GM21526 (cell line): ENCODE measurements at regions not wholly inside any gene's neighbourhood (a gene's known extent, or its start where the extent isn't known, plus 50 kb on each side); places are given as distances from the start of the nearest gene placed in this dataset.

Experiments used
- ATAC-seq: cut with Tn5 transposase; IDR thresholded peaks from one replicate; pipeline ENCODE4 v1.9.1; 2021; ENCODE audit warnings: moderate library complexity; ENCODE audit not compliant: unreplicated experiment, low FRiP score

- no peak for ATAC-seq
These were observed 50.0 kb upstream of the BET1 start for GRCh38 chr7:94054130-94054529.

GRCh38 chr7:94055963-94056362, 51.8 kb upstream of the BET1 start:
- ATAC-seq, result no peak

- ATAC-seq, result no peak
These were observed 52.6 kb upstream of the BET1 start for GRCh38 chr7:94056796-94057207.

GRCh38 chr7:94057955-94058354, 53.8 kb upstream of the BET1 start:
- ATAC-seq, result no peak

- ATAC-seq, result peak; percentile 56
These were observed 55.6 kb upstream of the BET1 start for GRCh38 chr7:94059746-94060145.

GRCh38 chr7:94060752-94061151, 56.6 kb upstream of the BET1 start:
- peak; percentile 49 for ATAC-seq

GRCh38 chr7:94061326-94061725, 57.2 kb upstream of the BET1 start:
- no peak for ATAC-seq

GRCh38 chr7:94062372-94062771, 58.2 kb upstream of the BET1 start:
- ATAC-seq, result no peak

GRCh38 chr7:94064541-94065191, 60.5 kb upstream of the BET1 start:
- ATAC-seq, result no peak

- no peak for ATAC-seq
These were observed 62.9 kb upstream of the BET1 start for GRCh38 chr7:94067047-94067446.

- ATAC-seq, result no peak
These were observed 63.4 kb upstream of the BET1 start for GRCh38 chr7:94067506-94067905.

GRCh38 chr7:94069162-94069739, 65.1 kb upstream of the BET1 start:
- no peak for ATAC-seq

GRCh38 chr7:94080551-94080950, 76.4 kb upstream of the BET1 start:
- ATAC-seq, result no peak

- no peak for ATAC-seq
These were observed 78.0 kb upstream of the BET1 start for GRCh38 chr7:94082126-94082525.

- peak; percentile 99 for ATAC-seq
These were observed 83.7 kb upstream of the BET1 start for GRCh38 chr7:94087664-94088352.

- no peak for ATAC-seq
These were observed 84.4 kb upstream of the BET1 start for GRCh38 chr7:94088560-94088959.

- ATAC-seq, result no peak
These were observed 85.7 kb upstream of the BET1 start for GRCh38 chr7:94089806-94090205.

GRCh38 chr7:94092980-94093379, 88.8 kb upstream of the BET1 start:
- ATAC-seq, result no peak

- ATAC-seq, result no peak
These were observed 90.1 kb upstream of the BET1 start for GRCh38 chr7:94094298-94094697.

GRCh38 chr7:94095316-94096009, 91.3 kb upstream of the BET1 start:
- ATAC-seq, result no peak

- ATAC-seq, result no peak
These were observed 95.5 kb upstream of the BET1 start for GRCh38 chr7:94099679-94100078.
